NCI-H510A (cell line): ENCODE measurements at regions not wholly inside any gene's neighbourhood (a gene's known extent, or its start where the extent isn't known, plus 50 kb on each side); places are given as distances from the start of the nearest gene placed in this dataset.
"Not testable (repeated sequence)": the region's sequence is repeated elsewhere in the genome, so short reads cannot be mapped to it uniquely, and the experiment has no call there.

Experiments
- DNase-seq: peaks from one replicate; lab custom pipeline; 2025; lab: John Stamatoyannopoulos, UW

DNA sequence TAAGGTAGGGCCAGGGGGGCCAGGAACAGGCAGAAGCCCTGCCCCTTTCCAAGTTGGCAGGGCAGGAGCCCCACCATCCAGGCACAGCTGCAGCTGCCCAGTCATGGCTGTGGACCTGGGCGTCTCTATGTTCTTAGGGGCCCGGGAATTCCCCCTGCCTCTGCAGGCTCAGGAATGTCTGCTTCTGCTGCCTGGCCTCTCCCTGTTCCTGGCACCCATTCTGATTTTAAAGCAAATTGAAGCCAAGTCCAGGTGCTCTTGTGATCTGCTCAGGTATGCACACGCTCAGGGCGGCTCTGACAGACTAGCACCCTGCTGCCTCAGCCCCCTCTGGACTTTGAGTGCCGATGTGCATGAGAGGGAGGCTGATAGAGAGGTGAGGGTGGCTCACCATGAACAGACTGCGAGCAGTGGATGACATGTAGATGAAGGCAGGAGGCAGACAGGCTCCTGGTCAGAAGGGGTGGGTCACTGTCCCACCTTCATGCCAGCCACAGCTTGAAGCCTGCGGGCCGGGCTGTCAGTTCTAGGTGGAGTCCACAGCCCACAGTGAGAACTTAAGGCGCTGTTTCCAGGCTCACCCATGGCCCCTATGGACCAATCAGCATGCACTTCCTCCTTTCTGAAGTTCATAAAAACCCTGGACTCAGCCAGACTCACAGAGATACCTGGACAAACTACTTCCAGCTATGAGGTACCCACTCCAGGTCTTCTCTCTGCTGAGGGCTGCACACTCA lies 747.8 kb upstream of the GBE1 start:
- DNase-seq: no peak

DNA sequence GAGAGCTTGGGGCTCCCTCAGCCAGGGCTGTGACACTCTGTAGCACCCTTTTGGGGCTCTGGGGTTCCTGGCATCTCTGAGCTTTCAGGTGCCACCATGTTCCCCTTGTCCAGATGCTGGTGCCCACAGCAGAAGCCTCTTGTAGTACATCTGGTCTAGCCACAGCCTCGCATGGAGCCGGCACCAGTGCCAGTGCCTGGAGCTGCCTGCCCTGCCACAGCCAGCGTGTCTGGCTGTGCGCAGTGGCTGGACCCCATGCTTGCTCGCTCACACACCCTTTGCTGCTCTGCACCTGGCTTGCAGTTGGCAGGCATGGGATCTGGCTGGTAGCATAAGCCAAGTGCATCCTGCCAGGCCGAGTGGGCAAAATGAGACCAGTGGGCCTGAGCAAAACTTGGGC lies 744.8 kb upstream of the GBE1 start:
- no peak for DNase-seq

DNA sequence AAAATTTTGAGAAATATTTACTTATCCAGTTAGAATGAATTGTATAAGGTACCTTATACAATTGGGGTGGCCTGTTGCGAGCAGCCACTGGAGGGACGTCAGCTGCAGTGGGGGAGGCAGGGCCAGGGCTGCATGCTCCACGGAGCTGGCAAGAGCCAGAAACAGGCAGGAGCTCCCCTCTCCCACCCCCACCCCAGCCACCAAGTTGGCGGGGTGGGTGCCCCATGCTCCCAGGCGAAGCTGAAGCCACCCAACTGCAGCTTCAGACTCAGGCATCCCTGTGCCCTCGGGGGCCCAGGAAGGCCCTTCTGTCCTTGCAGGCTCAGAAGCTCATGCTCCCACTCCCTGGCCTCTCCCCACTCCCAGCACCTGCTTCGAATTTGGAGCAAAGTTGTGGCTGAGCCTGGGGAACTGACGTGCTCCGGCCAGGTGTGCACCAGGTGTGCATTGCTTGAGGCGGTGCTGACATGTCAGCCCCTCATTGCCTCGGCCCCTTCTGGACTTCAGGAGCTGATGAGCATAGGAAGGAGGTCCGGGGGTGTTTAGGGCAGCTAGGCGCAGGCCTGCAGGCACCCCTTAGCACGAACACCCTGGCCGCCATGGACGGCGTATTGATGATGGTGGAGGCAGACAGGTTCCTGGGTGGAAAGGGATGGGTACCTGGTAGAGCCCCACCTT lies 743.8 kb upstream of the GBE1 start:
- DNase-seq: no peak

DNA sequence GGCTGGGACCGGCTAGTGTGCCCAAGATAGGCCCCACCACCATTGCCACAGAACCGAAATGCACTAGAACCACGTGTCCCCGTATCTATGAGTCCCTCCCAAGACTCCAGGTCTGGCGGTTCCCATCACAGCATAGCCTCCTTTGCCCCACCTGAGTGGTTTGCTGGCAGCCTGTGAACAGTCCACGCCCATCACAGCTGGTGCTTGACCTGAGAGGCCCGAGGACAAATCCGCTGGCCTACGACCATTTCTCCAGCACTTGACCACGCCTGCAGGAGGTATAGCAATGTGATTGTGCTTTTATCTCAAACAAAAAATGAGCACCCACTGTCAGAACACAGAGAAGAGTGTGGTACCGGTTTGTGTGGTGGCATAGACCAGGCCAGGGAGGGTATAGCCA lies 736.7 kb upstream of the GBE1 start:
- no peak for DNase-seq

DNA sequence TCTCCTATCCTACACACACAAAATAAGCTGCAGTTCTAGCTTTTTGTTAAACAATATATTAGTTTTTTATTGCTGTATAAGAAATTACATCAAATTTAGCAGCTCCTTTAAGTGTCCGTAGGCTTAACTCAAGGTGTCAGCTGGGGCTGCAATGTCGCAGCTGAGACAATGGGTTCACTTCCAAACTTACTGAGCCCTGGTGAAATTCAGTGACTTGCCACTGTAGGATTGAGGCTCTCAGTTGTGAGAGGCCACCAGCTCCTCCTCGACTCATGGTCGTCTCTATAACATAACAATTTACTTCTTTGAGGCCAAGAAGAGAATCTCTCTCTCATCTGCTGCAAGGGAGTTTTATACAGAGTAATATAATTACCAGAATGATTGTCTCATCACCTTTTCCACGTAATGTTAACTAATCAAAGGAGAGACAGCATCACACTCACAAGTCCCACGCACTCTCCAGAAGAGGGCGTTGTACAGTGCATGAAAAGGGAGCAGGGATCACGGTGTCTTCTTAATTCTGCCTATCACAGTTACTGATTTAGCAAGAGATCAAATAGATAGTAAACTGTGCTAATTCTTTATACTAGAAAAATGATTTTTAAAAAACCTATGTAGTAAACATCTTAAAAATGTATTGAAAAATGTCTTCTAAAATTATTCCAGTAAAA lies 735.6 kb upstream of the GBE1 start:
- no peak for DNase-seq

DNA sequence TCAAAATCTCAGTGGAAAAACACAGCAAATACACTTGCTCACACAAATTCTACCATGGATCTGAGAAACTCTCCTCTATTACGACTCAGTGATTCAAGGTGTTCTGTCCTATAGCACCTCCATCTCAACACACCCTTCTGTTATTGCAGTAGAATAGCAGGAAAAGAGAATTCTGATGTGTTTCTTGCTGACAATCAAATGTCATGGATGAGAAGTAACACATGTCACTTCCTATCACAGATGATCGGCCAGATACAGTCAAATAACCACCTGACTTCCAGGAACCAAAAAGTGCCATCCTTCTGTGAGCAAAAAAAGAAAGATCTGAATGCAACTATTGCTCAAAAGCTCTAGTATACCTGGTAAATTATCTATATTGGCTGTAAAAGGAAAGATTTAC lies 734.2 kb upstream of the GBE1 start:
- no peak for DNase-seq

DNA sequence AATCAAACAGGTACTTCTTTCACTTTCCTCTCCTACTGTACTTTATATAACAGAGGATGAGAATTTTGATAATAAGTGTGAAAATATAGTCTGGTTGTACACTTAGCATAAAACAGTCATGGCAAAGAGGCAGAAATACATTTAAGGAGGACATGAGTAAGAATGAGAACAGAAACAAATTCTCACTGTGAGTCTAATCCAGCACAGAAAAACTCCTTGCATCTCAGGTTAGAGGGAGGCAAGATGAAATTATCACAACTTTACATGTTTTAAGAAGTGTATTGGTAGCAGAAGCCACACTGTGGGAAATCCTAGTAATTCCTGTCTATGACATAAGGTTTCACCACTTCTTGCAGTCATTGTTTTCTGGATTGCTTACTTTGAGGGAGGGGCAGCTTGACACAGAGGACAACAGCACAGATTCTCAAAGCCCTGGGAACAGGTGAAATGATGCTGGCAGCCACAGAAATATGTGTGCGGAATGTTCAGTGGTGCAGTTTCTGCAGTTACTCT lies 733.6 kb upstream of the GBE1 start:
- DNase-seq: no peak

DNA sequence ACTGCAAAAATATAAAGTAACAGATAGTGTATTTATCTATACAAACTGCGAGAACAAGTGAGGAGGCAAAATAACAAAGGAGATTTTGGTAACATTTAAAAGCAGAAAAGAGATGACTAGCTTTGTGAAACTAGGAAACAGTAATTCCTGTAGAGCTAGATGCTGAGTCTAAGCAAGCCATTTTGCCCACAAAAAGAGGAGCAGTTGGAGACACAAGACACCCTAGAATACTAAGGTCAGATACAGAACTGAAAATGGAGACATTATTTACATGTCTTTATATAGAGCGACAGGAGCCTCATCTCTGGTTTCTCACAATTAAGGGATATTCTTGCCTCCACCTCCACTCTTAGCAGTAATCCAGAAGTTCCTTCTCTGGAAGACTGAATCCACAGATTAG lies 732.4 kb upstream of the GBE1 start:
- no peak for DNase-seq

DNA sequence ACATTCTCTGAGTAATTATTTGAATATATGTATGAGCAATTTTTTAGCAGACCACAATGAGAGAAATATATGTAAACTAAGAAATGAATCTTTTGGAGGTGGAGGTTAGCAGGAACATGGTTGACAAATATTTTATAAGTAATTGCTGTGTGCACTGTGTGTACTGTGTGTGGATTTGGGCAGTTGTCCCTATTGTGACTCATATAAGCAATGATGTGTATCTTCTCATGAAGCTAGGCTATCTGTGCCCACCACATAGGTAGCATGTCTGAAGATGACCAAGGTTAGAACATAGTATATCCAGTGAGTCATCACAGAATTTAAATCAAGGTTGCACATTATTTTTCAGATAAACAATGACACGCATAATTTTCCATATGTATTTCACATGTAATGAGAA lies 713.9 kb upstream of the GBE1 start:
- DNase-seq: no peak

DNA sequence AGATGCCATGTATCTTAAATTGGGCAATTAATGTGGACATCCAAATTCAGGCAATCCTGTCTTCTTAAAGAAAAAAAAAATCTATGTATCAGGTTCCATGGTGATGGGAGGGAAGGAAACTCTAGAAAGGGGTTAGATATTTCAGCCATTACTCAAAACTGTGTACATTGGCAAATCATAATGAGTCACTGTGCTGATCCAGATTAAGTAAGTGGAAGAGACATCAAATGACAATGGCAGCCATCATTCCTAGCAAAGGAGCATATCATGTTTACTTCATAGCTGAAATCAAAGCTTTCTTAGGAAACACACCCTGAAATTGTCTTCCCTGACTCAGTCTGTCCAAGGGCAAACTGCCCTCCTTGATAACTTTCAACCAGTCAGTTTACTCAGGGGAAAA lies 713.3 kb upstream of the GBE1 start:
- DNase-seq: no peak

DNA sequence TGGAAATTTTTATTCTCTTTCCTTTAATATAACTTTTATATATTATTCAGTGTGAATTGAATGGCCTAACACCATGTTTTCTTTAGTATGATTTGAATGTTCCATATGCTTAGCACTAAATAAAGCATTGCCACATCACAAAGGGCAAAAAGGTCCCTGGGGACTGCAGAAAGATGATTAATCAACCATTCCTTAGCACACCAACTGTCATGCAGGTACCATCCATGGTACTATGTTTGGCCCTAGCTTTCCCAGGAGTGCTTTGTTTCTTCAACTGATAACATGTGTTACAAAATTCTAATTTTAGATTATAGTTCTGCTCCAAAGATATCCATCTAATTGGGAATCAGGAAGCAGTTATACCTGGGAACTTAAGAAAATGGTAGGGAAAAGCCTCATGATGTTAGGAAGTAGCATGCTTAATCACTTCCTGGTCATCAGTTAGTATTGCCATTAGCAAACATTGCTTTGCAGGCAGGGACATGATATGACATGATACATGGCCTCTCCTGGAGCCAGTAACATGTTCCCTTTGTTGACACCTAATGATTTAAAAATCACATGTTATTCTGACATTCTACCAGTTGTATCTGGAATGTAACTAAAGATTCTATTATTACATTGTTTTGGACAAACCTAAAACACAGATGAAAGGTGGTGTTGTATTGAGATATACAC lies 712.6 kb upstream of the GBE1 start:
- no peak for DNase-seq

DNA sequence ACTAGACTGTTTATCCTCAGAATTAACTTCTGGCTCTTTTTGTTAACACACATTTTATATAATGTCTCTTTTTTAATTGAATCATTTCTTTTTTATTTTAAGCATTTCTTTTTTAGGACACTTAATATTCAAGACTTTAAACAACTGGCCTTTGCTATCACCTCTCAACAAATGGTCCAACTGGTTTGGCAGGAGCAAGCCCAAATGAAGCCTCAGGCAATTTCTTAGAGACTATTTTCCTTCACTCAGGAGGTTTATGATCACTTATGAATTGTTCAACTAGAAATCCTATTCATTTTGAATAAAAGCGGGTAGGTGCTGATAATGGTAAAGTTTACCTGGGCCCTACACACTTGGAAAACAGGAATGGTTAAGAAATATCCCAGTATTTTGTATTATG lies 705.6 kb upstream of the GBE1 start:
- DNase-seq: no peak

DNA sequence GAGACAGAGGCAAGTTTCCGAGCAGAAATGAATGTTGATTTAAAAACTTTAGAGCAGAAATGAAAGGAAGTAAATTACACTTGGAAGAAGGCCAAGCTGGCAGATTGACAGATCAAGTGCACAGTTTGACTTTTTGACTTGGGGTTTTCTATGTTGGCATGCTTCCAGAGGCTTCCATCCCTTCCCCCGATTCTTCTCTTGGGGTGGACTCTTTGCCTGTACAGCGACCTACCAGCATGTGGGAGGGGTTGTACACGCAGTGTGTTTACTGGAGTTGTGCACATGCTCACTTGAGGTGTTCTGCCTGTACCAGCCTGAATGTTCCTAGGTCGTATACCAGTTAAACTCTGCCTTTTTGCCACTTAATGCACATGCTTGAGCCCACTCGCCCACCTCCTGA lies 701.5 kb upstream of the GBE1 start:
- no peak for DNase-seq

DNA sequence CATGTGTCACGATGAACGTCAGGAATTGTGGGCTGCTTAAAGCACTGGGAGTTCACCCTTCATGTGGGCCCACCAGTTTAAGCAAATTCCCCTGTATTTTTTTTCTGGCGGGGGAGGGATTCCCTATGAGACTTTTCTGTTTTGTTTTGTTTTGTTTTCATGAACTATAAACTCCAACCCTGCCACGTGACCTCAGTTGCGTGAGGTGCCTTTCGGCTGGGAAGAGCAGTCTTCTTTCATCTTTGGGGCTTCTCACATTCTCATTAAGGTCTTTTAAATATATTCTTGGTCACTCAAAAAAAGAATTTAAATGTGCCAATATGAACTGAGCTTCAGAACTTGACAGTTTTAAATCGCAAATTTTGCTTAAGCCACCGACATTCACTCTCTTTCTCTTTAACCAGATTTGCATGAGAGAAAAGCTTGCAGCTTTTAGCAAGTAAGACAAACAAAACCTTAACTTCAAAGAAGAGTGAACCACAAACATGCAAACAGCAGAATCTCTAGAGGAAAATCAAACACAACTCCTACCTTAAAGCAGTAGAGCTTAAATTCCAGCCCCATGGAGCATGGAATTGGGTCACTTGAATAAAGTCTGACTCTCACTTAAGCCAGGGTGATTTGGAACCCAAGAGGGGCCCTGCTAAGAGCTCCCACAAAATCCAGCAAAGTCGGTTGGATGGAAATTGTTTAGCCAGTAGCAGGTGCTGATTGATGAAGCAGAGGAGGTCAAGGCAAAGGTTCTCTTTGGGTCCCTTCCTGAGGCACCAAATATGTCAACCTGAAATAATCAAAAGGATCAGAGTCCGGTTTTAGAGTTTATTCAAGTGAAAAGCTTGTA lies 699.8 kb upstream of the GBE1 start:
- DNase-seq: no peak

DNA sequence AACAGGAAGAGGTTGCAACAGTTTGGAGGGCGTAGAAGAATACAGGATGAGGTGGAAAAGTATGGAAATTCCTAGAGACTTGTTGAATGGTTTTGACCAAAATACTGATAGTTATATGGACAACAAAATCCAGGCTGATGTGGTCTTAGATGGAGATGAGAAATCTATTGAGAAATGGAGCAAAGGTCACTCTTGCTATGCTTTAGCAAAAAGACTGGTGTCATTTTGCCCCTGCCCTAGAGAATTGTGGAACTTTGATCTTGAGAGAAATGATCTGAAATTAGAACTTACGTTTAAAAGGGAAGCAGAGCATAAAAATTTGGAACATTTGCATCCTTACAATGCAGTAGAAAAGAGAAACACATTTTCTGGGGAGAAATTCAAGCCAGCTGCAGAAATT lies 686.9 kb upstream of the GBE1 start:
- DNase-seq: no peak

DNA sequence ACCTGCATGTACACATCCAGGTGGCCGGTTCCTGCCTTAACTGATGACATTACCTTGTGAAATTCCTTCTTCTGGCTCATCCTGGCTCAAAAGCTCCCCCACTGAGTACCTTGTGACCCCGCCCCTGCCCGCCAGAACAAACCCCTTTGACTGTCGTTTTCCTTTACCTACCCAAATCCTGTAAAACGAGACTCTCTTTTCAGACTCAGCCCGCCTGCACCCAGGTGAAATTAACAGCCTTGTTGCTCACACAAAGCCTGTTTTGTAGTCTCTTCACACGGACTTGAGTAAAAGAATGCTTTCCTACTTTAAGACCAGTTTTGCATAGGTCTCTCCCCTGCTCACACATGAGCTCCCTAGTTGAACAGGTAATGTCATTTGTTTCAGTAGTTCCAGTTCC lies 667.4 kb upstream of the GBE1 start:
- not testable (repeated sequence) for DNase-seq

DNA sequence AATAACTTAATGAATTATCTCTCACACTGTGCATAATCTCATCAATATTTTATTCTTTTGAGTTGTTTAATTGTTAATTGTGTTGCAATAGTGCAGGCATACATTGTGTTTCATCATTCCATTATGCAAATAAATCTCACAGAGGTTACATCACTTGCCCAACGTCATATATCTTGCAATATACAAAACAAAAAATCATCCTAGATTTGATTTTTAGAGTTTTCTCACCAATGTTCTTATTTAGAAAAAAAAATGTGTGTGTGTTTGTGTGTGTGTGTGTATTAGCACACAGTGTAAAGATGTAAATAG lies 662.5 kb upstream of the GBE1 start:
- DNase-seq: no peak

DNA sequence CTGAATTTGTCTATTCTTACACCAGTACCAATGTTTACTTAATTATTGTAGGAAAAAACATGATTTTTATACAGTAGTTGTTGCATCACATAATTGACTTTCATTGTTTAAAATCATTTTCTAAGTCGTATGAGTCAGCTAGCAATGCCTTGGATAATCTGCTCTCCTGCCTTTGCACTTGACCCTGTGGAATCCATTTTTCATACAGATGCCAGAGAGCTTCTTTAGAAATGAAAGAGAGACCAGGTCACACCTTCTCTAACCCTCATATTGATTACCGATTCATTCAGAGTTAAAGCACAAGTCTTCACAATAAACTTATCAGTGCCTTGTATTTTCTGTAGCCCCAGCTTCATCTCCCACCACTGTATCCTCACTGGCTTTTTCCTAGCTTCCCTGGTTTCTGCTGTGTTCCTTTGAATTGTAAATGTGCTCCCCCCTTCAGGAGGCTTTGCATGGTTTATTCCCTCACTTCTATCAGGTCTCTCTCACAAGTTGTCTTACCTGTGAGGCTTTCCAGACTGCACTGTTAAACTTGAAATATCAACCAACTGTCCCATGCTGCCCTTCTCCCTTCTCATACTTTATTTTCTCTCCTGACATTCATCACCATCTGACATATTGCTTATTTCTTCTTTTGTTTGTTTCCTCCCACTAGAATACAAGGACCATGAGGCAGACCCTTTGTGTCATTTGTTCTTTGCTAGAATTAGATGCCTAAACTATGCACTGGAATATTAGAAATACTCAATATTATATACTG lies 662.0 kb upstream of the GBE1 start:
- DNase-seq: no peak

DNA sequence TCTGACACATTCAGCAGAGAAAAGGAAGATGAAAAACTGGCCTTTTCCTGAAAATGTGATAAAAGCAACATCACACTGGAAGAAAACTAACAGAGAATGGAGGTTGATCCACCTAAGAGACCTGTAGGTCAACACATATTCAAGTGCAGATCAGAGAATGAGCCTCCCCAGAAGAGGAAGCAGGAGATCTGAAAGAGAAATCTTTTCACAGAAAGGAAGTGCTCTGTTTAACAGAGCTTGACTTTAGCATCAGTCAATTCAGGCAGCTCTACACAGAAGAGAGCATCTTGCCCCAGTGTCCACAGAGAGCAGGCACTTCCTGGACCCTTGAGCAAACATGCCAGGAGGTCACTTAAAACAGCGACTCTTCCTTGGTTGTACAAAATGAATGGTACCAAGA lies 655.4 kb upstream of the GBE1 start:
- no peak for DNase-seq

DNA sequence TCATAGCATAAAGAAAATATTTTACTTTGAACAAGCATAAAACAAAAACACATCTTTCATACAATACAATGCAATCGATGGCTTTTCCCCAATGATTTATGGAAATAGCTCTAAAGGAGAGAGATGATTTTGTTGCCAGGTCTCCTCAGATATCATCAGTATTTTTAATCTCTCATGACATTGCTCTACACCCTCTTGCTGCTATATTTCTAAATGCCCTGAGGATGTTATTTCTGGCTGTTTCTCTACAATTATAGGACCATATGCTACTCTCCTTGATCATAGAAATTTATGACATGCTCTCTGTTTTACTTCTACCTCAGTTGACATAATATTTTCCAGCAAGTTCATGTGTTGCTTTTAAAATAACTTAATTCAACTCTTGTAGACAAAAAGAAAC lies 654.9 kb upstream of the GBE1 start:
- no peak for DNase-seq

DNA sequence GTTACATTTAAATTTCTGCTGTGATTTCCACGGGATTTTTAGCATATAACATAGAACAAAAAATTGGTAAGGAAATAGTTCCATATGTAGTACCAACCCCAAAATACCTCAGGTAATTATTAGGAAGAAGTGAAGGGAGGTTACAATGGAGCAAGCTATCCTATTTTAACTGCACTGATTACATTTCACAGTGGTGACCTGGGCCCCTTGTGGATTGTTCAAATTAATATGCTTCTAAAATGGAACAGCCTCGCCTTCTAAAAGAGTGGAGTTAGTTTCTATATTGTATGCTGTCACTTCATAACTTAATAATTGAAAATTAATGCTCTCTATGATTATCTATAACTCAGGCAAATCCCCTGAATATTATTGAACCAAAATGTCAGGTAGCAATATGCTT lies 651.7 kb upstream of the GBE1 start:
- DNase-seq: no peak
